ENCODE measurements at regions not wholly inside any gene's neighbourhood (a gene's known extent, or its start where the extent isn't known, plus 50 kb on each side); places are given as distances from the start of the nearest gene placed in this dataset.
"Not testable (repeated sequence)": the region's sequence is repeated elsewhere in the genome, so short reads cannot be mapped to it uniquely, and the experiment has no call there.

GRCh38 chr17:30586818-30587595 lies 109.8 kb downstream of the GOSR1 start:
- no peak for DNase-seq (ENCODE audit: low read depth)

DNA sequence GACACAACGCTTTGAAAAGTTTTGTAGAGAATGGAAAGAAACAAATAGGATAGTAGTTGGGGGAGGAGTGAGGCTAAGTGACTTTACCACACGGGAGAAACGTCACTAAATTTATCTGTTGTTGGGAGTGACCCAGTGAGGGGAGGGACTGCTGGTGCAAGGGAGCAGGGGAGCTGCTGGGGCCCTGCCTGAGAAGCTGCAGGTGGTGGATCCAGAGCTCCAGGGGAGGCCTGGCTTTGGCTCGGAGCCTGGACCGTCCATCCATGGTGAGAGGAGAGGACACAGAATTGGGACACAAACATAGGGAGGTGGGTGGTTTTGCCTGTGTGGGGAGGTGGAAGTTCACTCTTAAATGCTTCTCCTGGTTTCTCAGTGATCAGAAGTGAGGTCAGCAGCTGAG lies 107.6 kb downstream of the GOSR1 start:
- no peak for DNase-seq (ENCODE audit: low read depth)

GRCh38 chr17:30580916-30581315 lies 103.7 kb downstream of the GOSR1 start:
- DNase-seq (ENCODE audit: low read depth): no peak

- DNase-seq (ENCODE audit: low read depth): no peak
Observed at GRCh38 chr17:30579610-30580315, 102.6 kb downstream of the GOSR1 start.

- DNase-seq (ENCODE audit: low read depth): not testable (repeated sequence)
Observed at GRCh38 chr17:30578015-30578717, 101.0 kb downstream of the GOSR1 start.
